HCT116 (cell line): ENCODE measurements at regions not wholly inside any gene's neighbourhood (a gene's known extent, or its start where the extent isn't known, plus 50 kb on each side); places are given as distances from the start of the nearest gene placed in this dataset.

Source experiments
- EGR1 ChIP-seq: IDR thresholded peaks from 2 replicates; pipeline ENCODE4 v1.6.1; 2012; ENCODE audit warnings: low read depth
- TCF7L2 ChIP-seq: IDR thresholded peaks from 2 replicates; pipeline ENCODE4 v1.7.0; 2011; ENCODE audit warnings: borderline replicate concordance, inconsistent platforms; ENCODE audit not compliant: insufficient read depth, insufficient read length; ENCODE audit errors: extremely low read depth
- TF ChIP-seq, protein P1 (sequence below): IDR thresholded peaks from 2 replicates; pipeline ENCODE4 v1.6.1; 2011; ENCODE audit warnings: mild to moderate bottlenecking, low read length, moderate library complexity; ENCODE audit not compliant: insufficient replicate concordance; ENCODE audit errors: extremely low read depth
- TF ChIP-seq, protein P2 (sequence below), 3 experiments: fragments of 200-600 bp in 1 of 3; sonication (generic) in 1 of 3; IDR thresholded peaks in 2 of 3; conservative IDR thresholded peaks in 1 of 3; 2 replicates each; pipeline ENCODE4 v1.5.1; 2012 to 2017; ENCODE audit warnings: low read depth in 2 of 3, low read length in 2 of 3, antibody characterized with exemption in 1 of 3, borderline replicate concordance in 1 of 3, control low read depth in 1 of 3, mild to moderate bottlenecking in 1 of 3, mixed read lengths in 1 of 3, mixed run types in 1 of 3, moderate library complexity in 1 of 3; ENCODE audit not compliant: insufficient read depth in 1 of 3

GRCh38 chr15:69848551-69849231, 249.0 kb downstream of the TLE3 start:
- TF ChIP-seq, protein P1, sequence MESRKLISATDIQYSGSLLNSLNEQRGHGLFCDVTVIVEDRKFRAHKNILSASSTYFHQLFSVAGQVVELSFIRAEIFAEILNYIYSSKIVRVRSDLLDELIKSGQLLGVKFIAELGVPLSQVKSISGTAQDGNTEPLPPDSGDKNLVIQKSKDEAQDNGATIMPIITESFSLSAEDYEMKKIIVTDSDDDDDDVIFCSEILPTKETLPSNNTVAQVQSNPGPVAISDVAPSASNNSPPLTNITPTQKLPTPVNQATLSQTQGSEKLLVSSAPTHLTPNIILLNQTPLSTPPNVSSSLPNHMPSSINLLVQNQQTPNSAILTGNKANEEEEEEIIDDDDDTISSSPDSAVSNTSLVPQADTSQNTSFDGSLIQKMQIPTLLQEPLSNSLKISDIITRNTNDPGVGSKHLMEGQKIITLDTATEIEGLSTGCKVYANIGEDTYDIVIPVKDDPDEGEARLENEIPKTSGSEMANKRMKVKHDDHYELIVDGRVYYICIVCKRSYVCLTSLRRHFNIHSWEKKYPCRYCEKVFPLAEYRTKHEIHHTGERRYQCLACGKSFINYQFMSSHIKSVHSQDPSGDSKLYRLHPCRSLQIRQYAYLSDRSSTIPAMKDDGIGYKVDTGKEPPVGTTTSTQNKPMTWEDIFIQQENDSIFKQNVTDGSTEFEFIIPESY, result no peak
- TF ChIP-seq, protein P2, sequence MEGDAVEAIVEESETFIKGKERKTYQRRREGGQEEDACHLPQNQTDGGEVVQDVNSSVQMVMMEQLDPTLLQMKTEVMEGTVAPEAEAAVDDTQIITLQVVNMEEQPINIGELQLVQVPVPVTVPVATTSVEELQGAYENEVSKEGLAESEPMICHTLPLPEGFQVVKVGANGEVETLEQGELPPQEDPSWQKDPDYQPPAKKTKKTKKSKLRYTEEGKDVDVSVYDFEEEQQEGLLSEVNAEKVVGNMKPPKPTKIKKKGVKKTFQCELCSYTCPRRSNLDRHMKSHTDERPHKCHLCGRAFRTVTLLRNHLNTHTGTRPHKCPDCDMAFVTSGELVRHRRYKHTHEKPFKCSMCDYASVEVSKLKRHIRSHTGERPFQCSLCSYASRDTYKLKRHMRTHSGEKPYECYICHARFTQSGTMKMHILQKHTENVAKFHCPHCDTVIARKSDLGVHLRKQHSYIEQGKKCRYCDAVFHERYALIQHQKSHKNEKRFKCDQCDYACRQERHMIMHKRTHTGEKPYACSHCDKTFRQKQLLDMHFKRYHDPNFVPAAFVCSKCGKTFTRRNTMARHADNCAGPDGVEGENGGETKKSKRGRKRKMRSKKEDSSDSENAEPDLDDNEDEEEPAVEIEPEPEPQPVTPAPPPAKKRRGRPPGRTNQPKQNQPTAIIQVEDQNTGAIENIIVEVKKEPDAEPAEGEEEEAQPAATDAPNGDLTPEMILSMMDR (IDR thresholded peaks at IDR 0.05 in 2 of 3, conservative IDR thresholded peaks at IDR 0.05 in 1 of 3; ENCODE audit: borderline replicate concordance in 1 of 3, insufficient read depth in 1 of 3, low read depth in 2 of 3, low read length in 2 of 3), result no peak
- TF ChIP-seq EGR1 (no peak), TCF7L2 (no peak)
